DMS53 (cell line): ENCODE measurements at regions not wholly inside any gene's neighbourhood (a gene's known extent, or its start where the extent isn't known, plus 50 kb on each side); places are given as distances from the start of the nearest gene placed in this dataset.
A peak's percentile ranks its signal among the peaks of the same experiment; 100 is the strongest.

ENCODE experiments used
- DNase-seq: peaks from one replicate; lab custom pipeline; 2025; lab: John Stamatoyannopoulos, UW

GRCh38 chr18:61756244-61756643 lies 136.6 kb downstream of the RNF152 start:
- DNase-seq = peak; percentile 48

GRCh38 chr18:61755555-61755954 lies 137.3 kb downstream of the RNF152 start:
- no peak for DNase-seq

GRCh38 chr18:61754039-61754583 lies 138.7 kb downstream of the RNF152 start:
- peak; percentile 18 for DNase-seq

- DNase-seq = no peak
Measured at GRCh38 chr18:61753373-61753772, 139.4 kb downstream of the RNF152 start.

GRCh38 chr18:61752973-61753372 lies 139.8 kb downstream of the RNF152 start:
- DNase-seq = no peak

GRCh38 chr18:61750840-61751668 lies 141.8 kb downstream of the RNF152 start:
- DNase-seq = peak; percentile 51

GRCh38 chr18:61749546-61749945 lies 143.3 kb downstream of the RNF152 start:
- DNase-seq = no peak

GRCh38 chr18:61749031-61749430 lies 143.8 kb downstream of the RNF152 start:
- DNase-seq = no peak

- no peak for DNase-seq
Measured at GRCh38 chr18:61748004-61748403, 144.8 kb downstream of the RNF152 start.

- no peak for DNase-seq
Measured at GRCh38 chr18:61743775-61744531, 148.9 kb downstream of the RNF152 start.

- no peak for DNase-seq
Measured at GRCh38 chr18:61742565-61743429, 150.0 kb downstream of the RNF152 start.

GRCh38 chr18:61741881-61742454 lies 150.8 kb downstream of the RNF152 start:
- DNase-seq = no peak

GRCh38 chr18:61738488-61738887 lies 154.3 kb downstream of the RNF152 start:
- no peak for DNase-seq

GRCh38 chr18:61738042-61738441 lies 154.8 kb downstream of the RNF152 start:
- DNase-seq = no peak

- no peak for DNase-seq
Measured at GRCh38 chr18:61736133-61736532, 156.7 kb downstream of the RNF152 start.

- DNase-seq = no peak
Measured at GRCh38 chr18:61735564-61736102, 157.2 kb downstream of the RNF152 start.

- DNase-seq = no peak
Measured at GRCh38 chr18:61734396-61734795, 158.4 kb downstream of the RNF152 start.

GRCh38 chr18:61732854-61733253 lies 160.0 kb downstream of the RNF152 start:
- no peak for DNase-seq

GRCh38 chr18:61731693-61732376 lies 161.0 kb downstream of the RNF152 start:
- no peak for DNase-seq

GRCh38 chr18:61731178-61731577 lies 161.6 kb downstream of the RNF152 start:
- no peak for DNase-seq

GRCh38 chr18:61729322-61729721 lies 163.5 kb downstream of the RNF152 start:
- no peak for DNase-seq
